A673 (cell line): ENCODE measurements at regions not wholly inside any gene's neighbourhood (a gene's known extent, or its start where the extent isn't known, plus 50 kb on each side); places are given as distances from the start of the nearest gene placed in this dataset.

Source experiments
- BruUV-seq: library from RNA; stranded (reverse); fragments of 400-500 nt; replicated peaks from 2 replicates; lab custom pipeline; 2021; lab: Mats Ljungman, UMichigan
- CTCF ChIA-PET: fragments of 300-600 bp; sonication (Branson Sonifier 250); formaldehyde crosslinking; loops from one replicate; lab custom pipeline; 2022; ENCODE audit warnings: antibody characterized with exemption; lab: Charles Lee
- POLR2A ChIA-PET: fragments of 300-600 bp; sonication (Branson Sonifier 250); formaldehyde crosslinking; loops from one replicate; lab custom pipeline; 2022; ENCODE audit warnings: antibody characterized with exemption; ENCODE audit not compliant: low non-redundant PET; lab: Charles Lee
- DNase-seq: peaks from one replicate; pipeline ENCODE4 v3.0.0-alpha.2; 2015; ENCODE audit warnings: low spot score
- H3K27ac ChIP-seq: fragments of 200-600 bp; sonication (generic); 2 replicates; pipeline ENCODE4 v1.5.1; 2016; ENCODE audit warnings: mixed run types, low read depth, mild to moderate bottlenecking, mixed read lengths, antibody characterized with exemption, low read length; ENCODE audit not compliant: poor library complexity, severe bottlenecking
- H3K27me3 ChIP-seq: fragments of 200-600 bp; sonication (generic); replicated peaks from 2 replicates; pipeline ENCODE4 v1.6.1; 2017; ENCODE audit warnings: mixed run types, low read depth, mild to moderate bottlenecking, mixed read lengths, antibody characterized with exemption, low read length; ENCODE audit not compliant: insufficient read depth, poor library complexity
- H3K36me3 ChIP-seq: fragments of 200-600 bp; sonication (generic); 2 replicates; pipeline ENCODE4 v1.6.1; 2016; ENCODE audit warnings: mixed run types, mild to moderate bottlenecking, mixed read lengths, antibody characterized with exemption, low read length; ENCODE audit not compliant: insufficient read depth, poor library complexity, severe bottlenecking
- H3K4me1 ChIP-seq: fragments of 200-600 bp; sonication (generic); 2 replicates; pipeline ENCODE4 v1.6.1; 2017; ENCODE audit warnings: mixed run types, mild to moderate bottlenecking, mixed read lengths, antibody characterized with exemption, low read length; ENCODE audit not compliant: insufficient read depth, poor library complexity, severe bottlenecking
- H3K4me3 ChIP-seq: fragments of 200-600 bp; sonication (generic); 2 replicates; pipeline ENCODE4 v1.5.1; 2016; ENCODE audit warnings: low read depth, mixed run types, mild to moderate bottlenecking, mixed read lengths, low read length; ENCODE audit not compliant: poor library complexity, severe bottlenecking
- H3K9me3 ChIP-seq: fragments of 200-600 bp; sonication (generic); 2 replicates; pipeline ENCODE4 v1.6.1; 2016; ENCODE audit warnings: mixed run types, low read depth, mild to moderate bottlenecking, mixed read lengths, antibody characterized with exemption, low read length; ENCODE audit not compliant: poor library complexity, severe bottlenecking
- CTCF ChIP-seq: fragments of 300-800, 200-600 bp; sonication (generic); conservative IDR thresholded peaks from 2 replicates; pipeline ENCODE4 v1.5.1; 2017; ENCODE audit warnings: low read depth, mild to moderate bottlenecking, antibody characterized with exemption, low read length, moderate library complexity, mixed read lengths
- EZH2 ChIP-seq: fragments of 200-600 bp; sonication (generic); IDR thresholded peaks from 2 replicates; pipeline ENCODE4 v1.6.1; 2017; ENCODE audit warnings: borderline replicate concordance, low read depth, mild to moderate bottlenecking, mixed read lengths, antibody characterized with exemption, low read length; ENCODE audit not compliant: poor library complexity, severe bottlenecking
- intact Hi-C: fragments of 100-400 bp; cut with micrococcal nuclease; formaldehyde crosslinking; loops from one replicate; pipeline ENCODE4 v1.10.0; 2022; ENCODE audit not compliant: unreplicated experiment

GRCh38 chr6:163651915-163652668 is 237.6 kb downstream of the QKI start:
- intact Hi-C loops, result no loop called here
- no peaks in the 10 kb centered on the region for H3K36me3 ChIP-seq
- H3K4me1 ChIP-seq, result no peaks in the 10 kb centered on the region
- BruUV-seq, result no TSS peak
- H3K27me3 ChIP-seq, result no peaks in the 10 kb centered on the region
- no peak overlapping the region for H3K4me3 ChIP-seq
- TF ChIP-seq EZH2 (no peak), CTCF (no peak)
- no peak overlapping the region for H3K27ac ChIP-seq
- no peak for DNase-seq
- no peaks in the 10 kb centered on the region for H3K9me3 ChIP-seq
- CTCF ChIA-PET, result no interaction called here
- POLR2A ChIA-PET, result no interaction called here

- H3K27me3 ChIP-seq, result no peaks in the 10 kb centered on the region
- H3K9me3 ChIP-seq, result no peaks in the 10 kb centered on the region
- DNase-seq, result no peak
- H3K4me3 ChIP-seq, result no peak overlapping the region
- intact Hi-C loops, result no loop called here
- no peak overlapping the region for H3K27ac ChIP-seq
- H3K4me1 ChIP-seq, result no peaks in the 10 kb centered on the region
- TF ChIP-seq CTCF, result no peak
- no peak for TF ChIP-seq EZH2
- ChIA-PET CTCF (no interaction called here), POLR2A (no interaction called here)
- BruUV-seq, result no TSS peak
- H3K36me3 ChIP-seq, result no peaks in the 10 kb centered on the region
Measured at GRCh38 chr6:163651426-163651825, 236.9 kb downstream of the QKI start.

DNA sequence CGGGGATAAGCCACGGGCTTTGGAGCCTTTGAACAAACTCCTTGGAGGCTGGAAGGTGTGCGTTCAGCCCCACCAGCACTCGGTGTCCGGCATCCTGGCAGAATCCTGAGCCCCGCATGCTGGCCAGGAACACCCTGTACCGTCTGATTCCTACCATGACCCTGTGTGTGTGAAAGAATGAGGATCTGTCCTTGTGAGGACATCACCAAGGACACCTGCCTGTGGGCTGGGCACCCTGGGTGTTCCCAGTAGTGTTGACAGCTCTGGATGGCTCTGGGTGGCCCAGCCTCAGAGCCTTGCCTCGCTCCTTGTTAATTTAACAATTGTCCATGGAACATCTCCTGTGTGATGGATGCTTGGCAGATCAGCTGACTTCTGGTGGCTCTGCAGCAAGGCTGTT is 234.3 kb downstream of the QKI start:
- intact Hi-C loops, result no loop called here
- Histone ChIP-seq H3K4me1 (no peaks in the 10 kb centered on the region), H3K4me3 (no peak overlapping the region), H3K27ac (no peak overlapping the region), H3K27me3 (no peaks in the 10 kb centered on the region), H3K9me3 (no peaks in the 10 kb centered on the region), H3K36me3 (no peaks in the 10 kb centered on the region)
- no TSS peak for BruUV-seq
- no peak for TF ChIP-seq EZH2
- TF ChIP-seq CTCF, result no peak
- POLR2A ChIA-PET, result no interaction called here
- CTCF ChIA-PET, result no interaction called here
- no peak for DNase-seq
